Colon (tissue), 2 donors: ENCODE measurements at regions not wholly inside any gene's neighbourhood (a gene's known extent, or its start where the extent isn't known, plus 50 kb on each side); places are given as distances from the start of the nearest gene placed in this dataset.

Source experiments
- FAIRE-seq: peaks from 2 replicates; lab custom pipeline; 2012; peaks lifted over from hg19 to GRCh38; lab: Jason Lieb, UNC
- donor health status: control.
- donor health status: control.

DNA sequence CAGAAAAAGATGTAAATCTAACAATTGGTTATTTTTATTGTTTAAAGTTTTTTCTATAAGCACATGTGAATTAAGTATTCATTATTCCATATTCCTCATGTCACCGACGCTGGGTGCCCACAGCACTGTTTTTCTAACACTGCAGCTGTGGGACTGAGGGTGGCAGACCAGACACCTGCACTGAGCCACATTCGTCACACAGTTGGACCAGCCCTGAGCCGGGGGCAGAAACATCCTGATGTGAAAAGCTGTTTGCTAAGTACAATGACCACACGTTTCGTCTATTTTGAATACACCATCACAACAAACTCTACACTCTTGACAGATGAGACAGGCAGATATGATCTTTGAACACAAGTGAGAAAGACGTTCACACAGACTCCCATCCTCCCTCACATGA is 749.5 kb downstream of the KCNJ18 start:
- no peak for FAIRE-seq

- no peak for FAIRE-seq
Measured at GRCh38 chr17:22443061-22443460, 750.7 kb downstream of the KCNJ18 start.

DNA sequence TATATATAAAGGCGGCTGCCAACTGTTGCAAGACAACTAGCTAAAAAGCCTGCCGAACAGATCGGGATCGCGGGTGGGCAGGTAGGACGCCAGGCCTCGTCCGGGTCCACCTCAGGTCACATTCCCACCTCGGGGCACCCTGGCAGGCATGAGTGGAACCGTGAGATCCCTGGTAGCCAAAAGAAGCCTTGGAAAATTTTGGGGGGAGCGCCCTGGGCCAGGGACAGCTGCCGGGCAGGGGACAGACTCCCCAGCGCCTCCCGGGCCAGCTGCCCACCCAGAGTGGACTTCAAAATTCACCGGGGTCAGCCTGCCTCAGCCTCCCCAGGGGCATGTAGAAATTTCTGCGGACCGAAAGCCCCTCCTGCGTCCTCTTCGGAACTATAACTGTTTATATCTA is 760.9 kb downstream of the KCNJ18 start:
- FAIRE-seq = no peak

- FAIRE-seq = no peak
Measured at GRCh38 chr17:22454070-22454999, 762.0 kb downstream of the KCNJ18 start.

DNA sequence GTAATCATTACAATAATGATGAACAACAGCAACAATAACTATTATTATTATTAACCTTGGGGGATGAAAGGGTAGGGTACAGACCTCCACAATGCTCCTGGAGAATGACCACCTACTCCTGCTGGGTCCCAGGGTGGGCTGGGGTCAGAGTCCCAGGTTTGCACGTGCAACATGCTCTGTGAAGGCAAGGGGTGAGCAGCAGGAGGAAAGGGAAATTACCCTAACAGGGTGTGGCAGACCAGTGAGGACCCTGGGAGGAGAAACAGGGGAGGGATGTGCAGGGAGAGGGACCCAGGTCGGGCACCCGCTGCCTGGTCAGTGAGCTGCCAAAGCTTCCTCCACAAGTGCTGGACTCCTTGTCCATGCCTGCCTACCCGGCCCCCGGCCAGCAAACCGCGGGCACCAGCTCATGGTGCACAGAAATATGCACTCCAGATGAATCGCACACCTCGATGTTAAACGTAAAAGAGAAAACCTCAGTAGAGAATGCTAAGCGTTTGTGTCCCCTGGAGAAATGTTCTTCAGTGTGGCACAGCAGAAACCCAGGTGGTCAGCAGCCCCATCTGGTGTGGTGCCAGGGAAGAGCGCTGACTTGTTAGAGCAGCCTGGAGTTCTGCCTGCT is 767.1 kb downstream of the KCNJ18 start:
- no peak for FAIRE-seq

GRCh38 chr17:22459953-22460350 is 767.6 kb downstream of the KCNJ18 start:
- FAIRE-seq = no peak

DNA sequence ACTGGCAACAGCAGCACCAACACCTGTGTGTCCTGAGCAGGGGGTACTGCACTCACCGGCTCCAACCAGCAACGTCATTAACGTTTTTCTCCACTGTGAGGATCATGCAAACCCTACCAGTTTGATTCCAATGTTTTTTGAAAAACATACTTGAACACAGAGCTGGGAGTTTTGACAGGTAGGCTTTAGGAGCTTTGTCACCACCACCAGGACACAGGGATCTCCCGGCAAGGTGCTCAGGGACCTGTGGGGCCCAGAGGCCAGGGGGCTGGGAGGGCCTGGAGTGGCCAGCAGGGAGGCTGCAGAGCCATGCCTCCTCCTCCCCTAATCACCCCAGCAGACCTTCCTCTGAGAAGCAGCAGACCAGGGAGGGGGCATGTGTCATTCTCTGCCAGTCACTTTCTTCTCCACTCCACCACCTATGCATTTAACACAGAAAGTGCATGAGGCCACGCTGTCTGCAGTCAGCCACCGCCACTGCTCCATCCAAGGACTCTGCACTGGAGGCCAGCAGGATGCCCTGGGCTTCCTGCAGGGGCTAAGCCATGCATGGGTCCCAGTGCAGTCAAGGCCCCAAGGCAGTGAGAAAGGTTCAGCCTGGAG is 768.2 kb downstream of the KCNJ18 start:
- FAIRE-seq = no peak

- no peak for FAIRE-seq
Measured at GRCh38 chr17:22461460-22462145, 769.3 kb downstream of the KCNJ18 start.

- no peak for FAIRE-seq
Measured at GRCh38 chr17:22462461-22462860, 770.1 kb downstream of the KCNJ18 start.

DNA sequence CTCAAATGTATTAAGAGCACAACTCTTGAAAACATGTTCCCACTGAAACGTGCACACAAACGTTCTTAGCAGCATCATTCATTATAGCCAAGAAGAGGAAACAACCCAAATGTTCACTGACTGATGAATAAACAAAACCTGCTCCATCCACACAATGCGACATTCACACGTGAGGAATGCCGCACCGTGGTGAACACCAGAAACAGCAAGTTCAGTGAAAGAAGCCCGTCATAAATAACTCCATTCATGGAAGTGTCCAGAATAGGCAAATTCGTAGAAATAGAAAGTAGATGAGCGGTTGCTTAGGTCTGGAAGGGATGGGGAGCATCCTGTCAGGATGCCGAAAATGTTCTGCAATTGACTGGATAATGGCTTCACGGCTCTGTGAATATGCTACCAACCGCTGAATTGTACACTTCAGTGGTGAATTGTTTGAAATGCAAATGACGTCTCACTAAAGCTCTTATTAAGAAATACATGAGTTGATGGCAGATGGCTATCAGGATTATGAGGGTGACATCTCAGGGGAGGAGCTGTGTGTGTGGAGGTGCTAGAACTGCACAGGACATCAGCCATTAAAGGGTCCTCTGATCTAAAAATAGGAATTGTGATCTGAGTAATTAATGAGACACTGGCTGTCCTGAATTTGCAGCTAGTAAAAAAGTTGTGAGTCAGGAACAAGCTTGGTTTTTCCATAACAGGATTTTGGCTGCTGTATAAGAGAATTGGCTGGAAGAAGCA is 771.0 kb downstream of the KCNJ18 start:
- FAIRE-seq = no peak

DNA sequence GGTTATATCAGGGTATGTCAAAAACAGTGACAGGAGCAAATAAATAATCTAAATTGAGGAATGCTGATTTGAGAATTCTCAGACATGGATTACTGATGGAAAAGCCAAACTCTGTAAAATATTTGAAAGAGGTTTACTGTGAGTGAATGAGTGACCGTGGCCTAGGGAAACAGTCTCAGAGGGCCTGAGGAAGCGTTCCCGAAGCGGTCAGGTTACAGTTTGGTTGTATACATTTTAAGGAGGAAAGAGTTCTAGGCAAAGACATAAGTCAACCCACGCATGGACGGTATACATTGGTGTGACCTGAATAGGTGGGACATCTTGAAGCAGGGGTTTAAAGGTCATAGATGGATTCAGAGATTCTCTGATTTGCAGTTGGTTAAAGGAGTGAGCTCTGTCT is 771.7 kb downstream of the KCNJ18 start:
- FAIRE-seq = no peak

DNA sequence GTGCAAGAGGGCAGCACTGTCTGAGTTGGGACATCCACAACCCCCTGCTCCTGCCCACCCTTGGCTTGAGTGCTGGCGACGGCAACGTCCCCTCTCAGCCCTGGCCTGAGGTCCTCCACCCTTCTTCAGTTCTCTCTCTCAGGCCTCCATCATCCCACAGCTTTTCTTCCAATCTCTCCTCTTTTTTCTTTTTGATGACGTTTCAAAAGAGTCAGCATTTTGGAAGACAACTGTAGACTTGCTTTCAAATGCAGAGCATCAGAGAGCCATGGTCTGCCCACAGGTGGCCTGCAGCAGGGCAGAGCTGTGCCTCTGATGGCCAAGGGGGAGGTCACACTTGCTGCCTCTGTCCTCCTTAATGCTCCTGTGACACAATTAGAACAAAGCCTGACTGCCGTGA is 775.4 kb downstream of the KCNJ18 start:
- no peak for FAIRE-seq

DNA sequence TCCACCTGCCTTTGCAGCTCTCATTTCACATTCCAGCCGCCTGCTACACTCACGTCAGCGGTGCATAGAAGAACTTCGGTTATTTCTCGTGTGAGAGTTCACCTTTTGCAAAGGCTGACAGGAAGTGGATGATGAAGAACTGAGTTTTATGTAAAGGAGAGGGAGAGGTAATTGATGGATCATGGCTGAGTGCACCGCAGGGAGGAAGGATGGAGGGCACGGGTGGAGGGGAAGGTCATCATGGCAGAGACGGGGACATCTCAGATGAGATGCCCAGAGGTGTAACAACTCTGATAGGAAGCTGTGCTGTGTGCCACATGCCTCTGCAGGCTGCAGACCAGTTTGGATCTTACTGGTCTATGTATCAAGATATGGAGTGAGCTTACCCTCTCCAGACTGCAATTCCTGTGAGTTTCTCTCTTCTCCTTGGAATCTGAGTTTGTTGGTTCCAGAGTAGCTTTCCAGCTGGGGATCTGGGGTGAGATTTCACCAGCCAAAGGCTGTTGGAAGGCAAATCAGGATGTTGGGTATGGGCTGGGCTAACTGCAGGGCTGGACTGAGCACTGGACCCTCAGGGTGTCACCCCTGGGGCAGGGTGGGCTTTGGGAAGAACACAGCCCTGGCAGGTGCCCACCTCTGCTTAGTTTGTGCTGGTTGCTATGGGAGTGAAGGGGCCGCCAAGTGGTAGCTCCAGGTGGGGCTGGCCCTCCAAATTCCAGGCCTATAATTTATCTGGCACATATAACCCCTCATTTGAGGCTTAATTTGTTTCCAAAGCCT is 777.0 kb downstream of the KCNJ18 start:
- no peak for FAIRE-seq

- no peak for FAIRE-seq
Measured at GRCh38 chr17:22469941-22470340, 777.6 kb downstream of the KCNJ18 start.

GRCh38 chr17:22470411-22471175 is 778.3 kb downstream of the KCNJ18 start:
- FAIRE-seq = no peak

GRCh38 chr17:22484826-22485225 is 792.5 kb downstream of the KCNJ18 start:
- no peak for FAIRE-seq

- no peak for FAIRE-seq
Measured at GRCh38 chr17:22490399-22490798, 798.1 kb downstream of the KCNJ18 start.

DNA sequence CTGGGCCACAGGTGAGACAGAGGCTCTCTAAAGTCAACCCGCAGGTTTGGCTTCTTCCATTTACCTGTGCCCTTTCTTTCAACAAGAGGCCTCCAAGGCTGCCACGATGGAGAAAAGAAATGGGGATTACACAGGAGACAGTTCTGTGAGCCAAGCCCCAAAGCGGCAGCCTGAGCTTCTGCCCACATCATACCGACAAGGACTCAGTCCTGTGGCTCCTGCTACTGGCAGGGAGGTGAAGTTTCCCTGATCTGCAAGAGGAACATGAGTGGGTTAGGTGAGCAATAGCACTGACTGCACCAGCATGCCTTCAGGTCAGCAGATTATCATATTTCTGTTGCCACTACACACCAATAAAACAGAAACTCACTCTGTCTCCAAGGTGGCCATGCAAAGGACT is 800.0 kb downstream of the KCNJ18 start:
- no peak for FAIRE-seq

GRCh38 chr17:22496450-22496849 is 804.1 kb downstream of the KCNJ18 start:
- FAIRE-seq = no peak

DNA sequence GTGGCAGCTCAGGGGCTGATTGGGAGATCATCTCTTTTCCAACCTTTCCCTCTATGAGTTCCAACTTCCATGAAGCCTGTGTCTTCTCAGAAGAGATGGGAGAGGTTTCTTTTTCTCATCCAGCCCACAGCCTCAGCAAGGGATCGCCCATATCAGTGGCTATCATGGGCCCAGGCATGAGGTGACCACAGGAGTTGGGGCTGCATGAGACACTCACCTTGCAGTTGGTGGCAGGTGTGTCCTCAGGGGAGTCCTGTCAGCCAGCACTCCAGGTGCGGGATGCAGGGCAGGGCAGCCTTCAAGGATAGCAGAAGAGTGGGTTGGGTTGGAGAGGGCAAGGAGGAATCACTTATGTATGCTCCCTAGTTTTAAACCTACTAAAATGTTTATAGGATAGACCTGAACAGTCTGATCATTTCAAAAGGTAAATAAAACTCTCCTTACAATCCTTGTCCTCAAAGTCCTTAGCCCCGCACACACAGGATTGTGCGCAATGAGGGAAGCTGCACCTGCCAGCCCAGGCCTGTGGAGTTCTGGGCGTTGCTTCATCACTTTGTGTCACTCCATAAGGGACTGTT is 811.1 kb downstream of the KCNJ18 start:
- no peak for FAIRE-seq
